Nephron progenitor cell (in vitro differentiated cells): ENCODE measurements at regions not wholly inside any gene's neighbourhood (a gene's known extent, or its start where the extent isn't known, plus 50 kb on each side); places are given as distances from the start of the nearest gene placed in this dataset.

Experiments used
- DNase-seq: peaks from one replicate; pipeline ENCODE4 v3.0.0; 2021
- H3K27ac Mint-ChIP-seq: 2 replicates; pipeline ENCODE4 v1.8.0; 2021; ENCODE audit warnings: mild to moderate bottlenecking, moderate library complexity, mixed read lengths
- H3K27me3 Mint-ChIP-seq: 2 replicates; pipeline ENCODE4 v1.8.0; 2021; ENCODE audit warnings: mild to moderate bottlenecking, low read depth, mixed read lengths; ENCODE audit not compliant: poor library complexity
- H3K36me3 Mint-ChIP-seq: 2 replicates; pipeline ENCODE4 v1.8.0; 2021; ENCODE audit warnings: low read depth, mixed read lengths
- H3K4me1 Mint-ChIP-seq: 2 replicates; pipeline ENCODE4 v1.8.0; 2021; ENCODE audit warnings: mixed read lengths
- H3K4me3 Mint-ChIP-seq: 2 replicates; pipeline ENCODE4 v1.8.0; 2021; ENCODE audit warnings: mild to moderate bottlenecking, moderate library complexity, mixed read lengths
- H3K9me3 Mint-ChIP-seq: 2 replicates; pipeline ENCODE4 v1.8.0; 2021; ENCODE audit warnings: mild to moderate bottlenecking, moderate library complexity, mixed read lengths
- CTCF ChIP-seq: fragments of 200-600 bp; sonication (generic); IDR thresholded peaks from 2 replicates; pipeline ENCODE4 v1.5.0; 2021; ENCODE audit warnings: antibody characterized with exemption

GRCh38 chr1:213742992-213743391 lies 244.8 kb upstream of the PROX1 start:
- no peaks in the 10 kb centered on the region for H3K36me3 Mint-ChIP-seq
- no peak for DNase-seq
- H3K27me3 Mint-ChIP-seq: no peaks in the 10 kb centered on the region
- TF ChIP-seq CTCF: no peak
- H3K4me1 Mint-ChIP-seq: no peaks in the 10 kb centered on the region
- H3K4me3 Mint-ChIP-seq: no peak overlapping the region
- H3K9me3 Mint-ChIP-seq: peaks cover 7% of the 10 kb centered on the region
- H3K27ac Mint-ChIP-seq: no peak overlapping the region

- H3K4me3 Mint-ChIP-seq: no peak overlapping the region
- no peak for TF ChIP-seq CTCF
- H3K4me1 Mint-ChIP-seq: no peaks in the 10 kb centered on the region
- H3K27ac Mint-ChIP-seq: no peak overlapping the region
- peaks cover 7% of the 10 kb centered on the region for H3K9me3 Mint-ChIP-seq
- peaks cover 4% of the 10 kb centered on the region for H3K27me3 Mint-ChIP-seq
- DNase-seq: no peak
- H3K36me3 Mint-ChIP-seq: no peaks in the 10 kb centered on the region
These were observed 243.0 kb upstream of the PROX1 start for GRCh38 chr1:213744780-213745179.

- Mint-ChIP-seq H3K36me3 (no peaks in the 10 kb centered on the region), H3K4me3 (no peak overlapping the region)
- no peak for DNase-seq
These were observed 242.3 kb upstream of the PROX1 start for GRCh38 chr1:213745451-213745850.

GRCh38 chr1:213749558-213749957 lies 238.2 kb upstream of the PROX1 start:
- Mint-ChIP-seq H3K36me3 (no peaks in the 10 kb centered on the region), H3K27me3 (peaks cover 6% of the 10 kb centered on the region), H3K27ac (no peak overlapping the region), H3K4me1 (peaks cover 5% of the 10 kb centered on the region), H3K4me3 (no peak overlapping the region), H3K9me3 (peaks cover 9% of the 10 kb centered on the region)
- no peak for TF ChIP-seq CTCF
- no peak for DNase-seq

More at GRCh38 chr1:213745451-213745850, 242.3 kb upstream of the PROX1 start:
- TF ChIP-seq CTCF: no peak
- Mint-ChIP-seq H3K27me3 (peaks cover 4% of the 10 kb centered on the region), H3K4me1 (peaks cover 5% of the 10 kb centered on the region), H3K27ac (no peak overlapping the region), H3K9me3 (peaks cover 7% of the 10 kb centered on the region)

- Mint-ChIP-seq H3K4me1 (peaks cover 5% of the 10 kb centered on the region), H3K27me3 (peaks cover 6% of the 10 kb centered on the region), H3K9me3 (peaks cover 10% of the 10 kb centered on the region), H3K4me3 (no peak overlapping the region), H3K27ac (no peak overlapping the region), H3K36me3 (no peaks in the 10 kb centered on the region)
- no peak for DNase-seq
- no peak for TF ChIP-seq CTCF
These were observed 237.3 kb upstream of the PROX1 start for GRCh38 chr1:213750231-213751063.

GRCh38 chr1:213751064-213751397 lies 236.7 kb upstream of the PROX1 start:
- Mint-ChIP-seq H3K27me3 (peaks cover 6% of the 10 kb centered on the region), H3K36me3 (no peaks in the 10 kb centered on the region), H3K9me3 (peaks cover 10% of the 10 kb centered on the region)

More at GRCh38 chr1:213751064-213751397, 236.7 kb upstream of the PROX1 start:
- Mint-ChIP-seq H3K4me1 (peaks cover 5% of the 10 kb centered on the region), H3K4me3 (no peak overlapping the region), H3K27ac (no peak overlapping the region)
- no peak for DNase-seq
- no peak for TF ChIP-seq CTCF
